Testis (tissue), 2 donors: ENCODE measurements at regions not wholly inside any gene's neighbourhood (a gene's known extent, or its start where the extent isn't known, plus 50 kb on each side); places are given as distances from the start of the nearest gene placed in this dataset.

ENCODE experiments used
- CTCF ChIP-seq, 3 experiments: fragments of 450-650 bp in 2 of 3; fragments of 200-600 bp in 1 of 3; sonication (generic) in 1 of 3; IDR thresholded peaks; one replicate each; pipeline ENCODE4 v1.5.1; 2016 to 2019; ENCODE audit warnings: antibody characterized with exemption in 3 of 3, mild to moderate bottlenecking in 2 of 3, moderate library complexity in 1 of 3
- POLR2A ChIP-seq: fragments of 450-650 bp; IDR thresholded peaks from one replicate; pipeline ENCODE4 v1.6.1; 2017; ENCODE audit warnings: antibody characterized with exemption, mild to moderate bottlenecking, moderate library complexity

DNA sequence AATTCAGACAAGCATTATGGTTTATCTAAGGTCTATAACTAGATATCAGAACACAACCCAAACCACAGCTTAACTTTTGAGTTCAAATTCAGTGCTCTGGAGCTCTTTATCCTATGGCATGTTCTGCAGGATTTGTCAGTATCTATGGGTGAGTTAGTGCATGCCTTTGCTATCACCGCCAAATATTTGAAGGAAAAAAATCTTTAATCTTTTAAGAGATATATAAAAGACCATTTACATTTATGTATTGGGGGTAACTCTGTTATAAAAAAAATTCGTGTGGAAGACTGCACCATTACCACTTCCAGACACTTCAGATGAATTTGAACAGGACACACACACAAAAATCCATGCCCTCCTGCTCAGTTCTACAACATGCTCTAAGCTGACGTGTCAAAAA is 313.5 kb upstream of the CHORDC1 start:
- TF ChIP-seq POLR2A (no peak), CTCF (IDR thresholded peaks at IDR 0.05) (no peak)
